Activated naive CD4-positive, alpha-beta T cell treated with anti-CD3 and anti-CD28 coated beads, Interleukin-2, amount 50 U/mL, for 24 hours (primary cell): ENCODE measurements at regions not wholly inside any gene's neighbourhood (a gene's known extent, or its start where the extent isn't known, plus 50 kb on each side); places are given as distances from the start of the nearest gene placed in this dataset.

Experiments
- H3K27ac Mint-ChIP-seq: one replicate; pipeline ENCODE4 v1.8.0; 2021; ENCODE audit warnings: mild to moderate bottlenecking, mixed read lengths
- H3K27me3 Mint-ChIP-seq: one replicate; pipeline ENCODE4 v1.8.0; 2021; ENCODE audit warnings: mixed read lengths
- H3K36me3 Mint-ChIP-seq: one replicate; pipeline ENCODE4 v1.8.0; 2021; ENCODE audit warnings: mixed read lengths
- H3K4me1 Mint-ChIP-seq: one replicate; pipeline ENCODE4 v1.8.0; 2021; ENCODE audit warnings: mixed read lengths
- H3K4me3 Mint-ChIP-seq: one replicate; pipeline ENCODE4 v1.8.0; 2021; ENCODE audit warnings: mild to moderate bottlenecking, mixed read lengths
- H3K9me3 Mint-ChIP-seq: one replicate; pipeline ENCODE4 v1.8.0; 2021; ENCODE audit warnings: mixed read lengths

DNA sequence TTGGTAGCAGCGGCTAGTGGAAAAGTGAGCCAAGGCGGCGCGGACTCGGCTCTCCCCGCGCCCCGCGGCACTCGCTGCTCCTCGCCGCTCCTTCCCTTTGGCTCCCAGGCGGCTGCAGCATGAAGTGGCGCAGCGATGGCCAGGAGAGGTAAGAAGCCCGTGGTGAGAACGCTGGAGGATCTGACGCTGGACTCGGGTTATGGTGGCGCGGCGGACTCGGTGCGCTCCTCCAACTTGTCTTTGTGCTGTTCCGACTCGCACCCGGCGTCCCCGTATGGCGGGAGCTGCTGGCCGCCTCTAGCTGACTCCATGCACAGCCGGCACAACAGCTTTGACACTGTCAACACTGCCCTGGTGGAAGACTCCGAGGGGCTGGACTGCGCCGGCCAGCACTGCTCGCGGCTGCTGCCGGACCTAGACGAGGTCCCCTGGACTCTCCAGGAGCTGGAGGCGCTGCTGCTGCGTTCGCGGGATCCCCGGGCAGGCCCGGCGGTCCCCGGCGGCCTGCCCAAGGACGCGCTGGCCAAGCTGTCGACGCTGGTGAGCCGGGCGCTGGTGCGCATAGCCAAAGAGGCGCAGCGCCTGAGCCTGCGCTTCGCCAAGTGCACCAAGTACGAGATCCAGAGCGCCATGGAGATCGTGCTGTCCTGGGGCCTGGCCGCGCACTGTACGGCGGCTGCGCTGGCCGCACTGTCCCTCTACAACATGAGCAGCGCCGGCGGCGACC, 225.6 kb upstream of the CRY1 start:
- H3K4me1 Mint-ChIP-seq = peaks cover 36% of the 10 kb centered on the region
- H3K27ac Mint-ChIP-seq = no peak overlapping the region
- no peaks in the 10 kb centered on the region for H3K9me3 Mint-ChIP-seq
- H3K36me3 Mint-ChIP-seq = no peaks in the 10 kb centered on the region
- peak overlapping the region; percentile 84 for H3K4me3 Mint-ChIP-seq
- no peaks in the 10 kb centered on the region for H3K27me3 Mint-ChIP-seq

DNA sequence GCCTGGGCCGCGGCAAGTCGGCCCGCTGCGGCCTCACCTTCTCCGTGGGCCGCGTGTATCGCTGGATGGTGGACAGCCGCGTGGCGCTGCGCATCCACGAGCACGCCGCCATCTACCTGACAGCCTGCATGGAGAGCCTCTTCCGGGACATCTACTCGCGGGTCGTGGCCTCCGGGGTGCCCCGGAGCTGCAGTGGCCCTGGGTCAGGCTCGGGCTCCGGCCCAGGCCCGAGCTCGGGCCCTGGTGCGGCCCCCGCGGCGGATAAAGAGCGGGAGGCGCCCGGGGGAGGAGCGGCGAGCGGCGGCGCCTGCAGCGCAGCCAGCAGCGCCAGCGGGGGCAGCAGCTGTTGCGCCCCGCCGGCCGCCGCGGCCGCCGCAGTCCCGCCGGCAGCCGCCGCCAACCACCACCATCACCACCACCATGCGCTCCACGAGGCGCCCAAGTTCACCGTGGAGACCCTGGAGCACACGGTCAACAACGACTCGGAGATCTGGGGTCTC, 226.2 kb upstream of the CRY1 start:
- Mint-ChIP-seq H3K9me3 (no peaks in the 10 kb centered on the region), H3K27ac (no peak overlapping the region), H3K27me3 (no peaks in the 10 kb centered on the region), H3K4me3 (peak overlapping the region; percentile 95), H3K4me1 (peaks cover 41% of the 10 kb centered on the region), H3K36me3 (no peaks in the 10 kb centered on the region)

DNA sequence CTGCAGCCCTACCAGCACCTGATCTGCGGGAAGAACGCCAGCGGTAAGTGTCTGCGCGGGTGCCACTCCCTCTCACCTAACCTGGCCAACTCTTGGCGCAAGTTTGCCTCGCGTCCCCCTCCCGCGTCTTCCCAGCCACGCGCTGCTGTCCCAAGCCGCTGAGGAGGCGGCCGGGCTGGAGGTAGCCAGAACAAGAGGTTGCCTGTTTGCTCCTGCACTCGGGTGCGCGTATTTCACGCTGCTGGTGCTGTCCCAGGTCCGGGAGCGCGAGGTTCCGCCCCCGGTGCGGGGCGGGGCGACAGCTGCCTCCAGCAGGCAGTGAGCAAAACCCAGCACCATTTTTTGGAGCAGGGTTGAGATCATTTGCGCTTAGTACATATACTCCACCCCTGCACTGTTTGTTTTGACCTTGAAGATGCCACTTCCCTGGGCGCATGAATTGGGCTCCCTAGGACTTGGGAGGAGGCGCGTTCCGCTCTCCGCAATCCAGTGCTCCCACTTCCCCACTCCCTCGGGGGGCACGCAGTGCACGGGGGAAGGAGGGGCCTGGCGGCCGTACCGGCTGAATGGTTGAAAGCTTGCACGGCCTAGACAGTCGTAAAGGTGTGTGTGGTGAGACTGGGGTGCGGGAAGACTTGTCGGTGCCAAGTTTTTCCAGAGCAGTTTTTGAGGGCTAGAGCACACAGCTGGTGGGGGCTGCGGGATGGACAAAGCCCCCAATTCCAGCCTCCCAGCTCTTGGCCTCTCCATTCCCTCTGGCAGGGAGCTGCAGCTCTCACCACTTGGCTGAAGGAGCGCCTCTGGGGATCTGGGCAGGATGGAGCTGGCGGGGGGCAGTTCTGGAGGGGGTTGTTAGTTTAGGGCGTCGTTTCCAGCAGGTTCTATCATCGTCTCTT, 226.9 kb upstream of the CRY1 start:
- H3K9me3 Mint-ChIP-seq = no peaks in the 10 kb centered on the region
- H3K27ac Mint-ChIP-seq = peak overlapping the region; percentile 94
- peaks cover 48% of the 10 kb centered on the region for H3K4me1 Mint-ChIP-seq
- no peaks in the 10 kb centered on the region for H3K36me3 Mint-ChIP-seq
- no peaks in the 10 kb centered on the region for H3K27me3 Mint-ChIP-seq
- peak overlapping the region; percentile 95 for H3K4me3 Mint-ChIP-seq

DNA sequence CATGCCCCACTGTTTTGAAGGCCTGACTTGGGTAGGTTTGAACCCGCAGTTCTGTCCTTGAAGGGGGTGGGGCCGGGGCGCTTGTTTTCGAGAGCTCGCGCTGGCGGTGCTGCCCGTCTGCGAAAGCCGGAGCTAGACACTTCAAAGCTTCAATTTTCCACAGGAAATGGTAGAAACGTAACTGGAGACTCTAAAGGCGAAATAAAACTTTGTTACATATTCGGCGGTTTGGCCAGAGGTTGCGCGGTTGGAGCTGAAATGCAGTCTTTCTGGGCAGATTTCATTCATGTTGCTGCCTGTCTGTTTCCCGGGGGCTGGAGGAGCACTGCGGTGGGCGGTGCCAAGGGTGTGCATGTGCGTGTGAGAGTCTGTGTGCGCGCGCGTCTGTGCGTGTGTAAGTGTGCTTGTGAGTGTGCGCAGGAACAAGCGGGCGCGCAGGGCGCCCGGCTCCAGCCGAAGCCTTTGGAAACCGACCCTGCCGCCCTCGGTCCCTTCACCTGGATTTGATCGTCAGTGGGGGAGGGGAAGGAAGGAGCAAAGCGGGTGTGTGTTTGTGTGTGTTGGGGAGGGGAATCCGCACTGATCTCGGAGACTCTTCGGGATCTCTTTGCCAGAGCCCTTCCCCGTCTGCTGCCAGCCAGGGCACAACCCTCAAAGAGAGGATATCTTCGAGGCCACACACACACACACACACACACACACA, 227.7 kb upstream of the CRY1 start:
- Mint-ChIP-seq H3K4me1 (peaks cover 50% of the 10 kb centered on the region), H3K36me3 (no peaks in the 10 kb centered on the region), H3K27ac (peak overlapping the region; percentile 94), H3K9me3 (no peaks in the 10 kb centered on the region), H3K4me3 (peak overlapping the region; percentile 95), H3K27me3 (no peaks in the 10 kb centered on the region)

DNA sequence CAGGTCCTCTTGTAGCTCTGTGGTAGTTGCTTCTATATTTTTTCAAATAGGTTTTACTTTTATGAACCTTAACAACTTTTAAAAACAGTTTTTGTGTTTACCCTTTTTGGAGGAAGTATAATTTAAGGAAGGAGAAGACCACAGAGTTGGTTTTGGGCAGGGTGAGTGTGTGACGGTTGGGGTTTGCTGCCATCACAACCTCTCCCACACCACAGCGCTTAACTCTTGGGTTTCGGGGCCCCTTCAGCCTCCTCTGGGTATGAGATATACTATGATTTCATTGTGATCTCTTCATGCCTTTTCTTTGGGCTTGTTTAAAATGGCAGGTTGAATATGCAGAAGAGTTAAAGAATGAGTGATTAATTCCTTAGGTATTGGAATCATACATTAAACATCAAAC, 228.7 kb upstream of the CRY1 start:
- H3K4me3 Mint-ChIP-seq = peak overlapping the region; percentile 95
- peaks cover 59% of the 10 kb centered on the region for H3K4me1 Mint-ChIP-seq
- peak overlapping the region; percentile 84 for H3K27ac Mint-ChIP-seq
- H3K36me3 Mint-ChIP-seq = no peaks in the 10 kb centered on the region
- no peaks in the 10 kb centered on the region for H3K9me3 Mint-ChIP-seq
- H3K27me3 Mint-ChIP-seq = no peaks in the 10 kb centered on the region

DNA sequence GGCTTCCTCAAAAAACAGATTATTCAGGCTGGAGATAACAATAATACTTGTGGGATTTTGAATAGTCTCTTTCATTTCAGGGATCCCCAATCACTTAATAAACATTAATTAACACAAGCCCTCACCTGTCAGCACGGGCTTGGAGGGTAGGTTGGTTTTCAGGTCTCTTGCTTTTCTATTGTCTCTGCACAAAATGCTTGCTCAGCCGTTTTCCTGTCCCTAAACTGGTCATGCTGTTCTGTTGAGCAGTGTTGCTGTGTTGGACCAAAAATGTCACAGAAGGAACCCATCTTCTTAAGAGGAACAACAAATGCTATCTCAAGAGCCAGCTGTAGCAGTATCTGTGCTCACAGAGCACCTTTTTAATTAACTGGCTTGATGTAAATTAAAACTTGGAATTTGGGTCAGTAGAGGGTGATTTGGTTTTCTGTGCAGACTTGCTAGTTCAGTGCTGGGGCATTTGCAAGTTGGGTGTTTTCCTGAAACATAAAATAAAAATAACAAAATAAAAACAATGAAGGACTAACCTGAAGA, 231.8 kb upstream of the CRY1 start:
- Mint-ChIP-seq H3K27me3 (no peaks in the 10 kb centered on the region), H3K36me3 (peaks cover 3% of the 10 kb centered on the region), H3K4me3 (no peak overlapping the region), H3K4me1 (peaks cover 88% of the 10 kb centered on the region), H3K9me3 (peaks cover 4% of the 10 kb centered on the region), H3K27ac (no peak overlapping the region)

DNA sequence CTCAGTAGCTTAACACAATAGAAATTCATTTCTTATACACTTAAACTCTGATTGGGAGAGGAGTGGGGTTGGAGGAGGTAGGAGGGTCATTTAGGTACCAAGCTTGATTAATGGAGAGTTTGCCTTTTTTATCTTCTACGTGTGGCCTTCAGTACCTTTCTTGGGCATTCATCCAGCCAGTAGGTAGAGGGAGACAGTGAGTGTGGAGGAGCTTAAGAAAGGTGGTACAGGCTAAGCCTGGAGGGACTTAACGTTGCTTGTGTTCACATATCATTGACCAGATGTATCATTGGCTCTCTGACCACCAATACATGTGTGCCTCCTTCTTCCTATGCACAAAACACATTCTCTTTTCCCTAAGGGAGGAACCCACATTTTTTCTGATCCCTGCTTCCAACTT, 232.9 kb upstream of the CRY1 start:
- Mint-ChIP-seq H3K4me1 (peaks cover 88% of the 10 kb centered on the region), H3K27me3 (no peaks in the 10 kb centered on the region), H3K36me3 (peaks cover 3% of the 10 kb centered on the region), H3K9me3 (peaks cover 4% of the 10 kb centered on the region), H3K27ac (peak overlapping the region; percentile 21), H3K4me3 (no peak overlapping the region)

DNA sequence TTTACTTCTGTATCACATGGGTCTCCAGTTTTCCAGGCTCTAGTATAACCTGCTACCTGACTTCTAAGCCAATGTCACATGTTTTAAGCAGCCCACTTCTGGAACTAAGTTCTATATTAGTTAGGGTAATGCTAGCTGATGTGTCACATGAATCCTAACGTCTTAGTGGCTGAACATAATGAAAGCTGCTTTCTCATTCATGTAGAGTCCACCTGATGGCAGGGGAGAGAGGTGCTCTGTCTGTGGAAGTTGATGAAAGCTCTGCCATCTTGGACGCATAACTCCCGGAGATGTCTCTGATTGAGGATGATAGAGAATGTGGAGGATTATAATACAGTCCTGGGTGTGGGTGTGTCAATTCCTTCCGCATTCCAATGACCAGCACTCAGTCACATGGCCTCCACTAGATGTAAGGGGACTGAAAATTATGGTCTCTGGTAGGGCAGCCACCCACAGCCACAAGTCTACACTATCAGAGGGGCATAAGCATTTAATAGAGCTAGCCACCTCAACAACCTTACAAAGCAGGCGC, 234.4 kb upstream of the CRY1 start:
- Mint-ChIP-seq H3K9me3 (peaks cover 4% of the 10 kb centered on the region), H3K4me3 (no peak overlapping the region), H3K36me3 (peaks cover 3% of the 10 kb centered on the region), H3K4me1 (peaks cover 83% of the 10 kb centered on the region), H3K27me3 (no peaks in the 10 kb centered on the region), H3K27ac (peak overlapping the region; percentile 60)

DNA sequence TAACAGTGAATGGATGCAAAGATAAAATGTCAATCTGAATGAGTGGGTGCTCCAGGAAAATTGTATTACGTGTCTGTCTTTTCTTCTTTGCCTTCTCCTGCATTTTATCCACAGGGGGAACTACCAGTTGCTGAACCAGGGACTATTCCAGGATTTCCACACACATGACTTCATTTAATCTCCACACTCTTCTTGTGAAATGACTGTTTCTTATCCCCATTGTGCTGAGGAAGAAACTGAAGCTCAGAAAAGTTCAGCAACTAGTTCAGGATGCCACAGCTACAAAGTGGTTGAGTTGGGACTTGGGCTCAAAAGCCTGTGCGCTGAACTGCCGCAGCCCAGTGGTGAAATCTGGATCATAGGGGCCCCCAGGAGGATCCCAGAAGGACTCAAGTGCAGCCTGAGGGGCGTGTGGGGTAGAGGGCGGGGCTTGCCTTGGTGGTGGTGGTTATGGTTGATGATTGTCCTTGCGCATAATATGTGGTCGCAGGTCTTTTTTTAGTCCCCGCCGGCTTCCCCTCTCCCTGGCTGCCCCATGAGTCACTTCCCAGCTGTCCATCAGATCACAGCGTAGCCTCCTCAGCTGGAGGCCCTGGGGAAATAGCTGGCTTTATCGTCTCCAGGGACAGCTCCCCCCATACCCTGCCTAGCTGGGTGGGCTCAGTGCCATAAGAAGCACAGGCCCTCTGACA, 235.2 kb upstream of the CRY1 start:
- Mint-ChIP-seq H3K4me3 (no peak overlapping the region), H3K4me1 (peaks cover 84% of the 10 kb centered on the region), H3K27ac (no peak overlapping the region), H3K9me3 (peaks cover 4% of the 10 kb centered on the region), H3K27me3 (no peaks in the 10 kb centered on the region), H3K36me3 (peaks cover 3% of the 10 kb centered on the region)

DNA sequence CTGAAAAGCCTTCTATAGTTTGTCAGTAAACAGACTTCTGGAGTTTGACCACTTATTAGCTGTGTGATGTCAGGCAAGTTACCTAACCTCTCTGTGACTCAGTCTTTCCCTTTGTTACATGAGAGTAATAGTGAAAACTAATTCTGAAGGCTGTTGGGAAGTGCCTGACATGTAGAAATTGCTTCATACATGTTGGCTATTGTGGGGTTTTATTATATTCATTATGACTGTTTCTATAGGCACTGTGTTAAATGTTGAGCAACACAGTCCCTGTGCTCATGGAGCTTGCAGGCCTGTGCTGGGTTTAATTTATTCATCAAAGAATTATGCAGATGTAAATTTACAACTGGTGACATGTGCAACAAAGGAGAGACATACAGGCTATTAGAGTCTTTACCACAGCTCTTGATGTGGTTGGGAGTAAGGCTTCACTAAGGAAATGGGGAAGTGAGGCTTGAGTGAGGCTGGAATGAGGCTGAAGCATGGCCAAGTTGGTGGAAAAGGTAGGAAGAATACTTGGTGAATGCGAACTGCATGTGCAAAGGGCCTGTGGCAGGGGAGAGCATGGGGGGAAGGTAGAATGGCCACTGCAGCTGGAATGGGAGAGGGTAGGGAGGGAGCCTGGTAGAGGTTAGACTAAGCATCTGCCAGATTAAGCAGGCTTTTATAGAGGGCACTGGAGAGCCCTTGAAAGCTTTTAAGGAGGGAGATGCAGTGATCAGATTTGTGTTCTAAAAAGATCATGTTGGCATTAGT, 236.4 kb upstream of the CRY1 start:
- H3K4me3 Mint-ChIP-seq = peak overlapping the region; percentile 31

DNA sequence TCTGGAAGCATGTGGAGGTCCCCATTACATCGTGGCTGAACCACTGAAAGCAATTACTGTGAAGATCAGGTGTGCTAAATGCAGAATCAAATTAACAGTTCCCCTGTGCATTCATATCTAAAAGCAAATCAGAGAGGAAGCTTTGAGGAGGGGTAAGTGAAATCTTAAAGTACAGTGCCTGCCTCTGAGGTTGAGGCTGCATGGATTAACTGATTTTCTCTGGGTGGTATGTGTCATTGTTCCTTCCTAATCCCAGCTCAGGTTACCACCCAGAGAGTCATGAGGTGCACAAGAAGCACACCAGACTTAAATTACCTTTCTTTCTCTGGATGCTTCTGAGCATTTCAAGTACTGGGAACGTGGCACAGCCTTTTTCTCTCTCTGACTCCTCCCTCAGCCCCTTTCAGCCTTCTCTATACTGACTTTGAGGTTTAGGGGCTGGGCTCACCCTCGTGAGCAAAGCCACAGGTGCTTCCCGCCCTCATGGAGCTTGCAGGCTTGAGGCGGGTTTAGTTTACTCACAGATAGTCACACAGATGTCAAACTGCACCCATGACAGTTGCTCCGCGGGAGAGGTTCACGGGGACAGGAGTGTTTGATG, 237.6 kb upstream of the CRY1 start:
- H3K27ac Mint-ChIP-seq = peak overlapping the region; percentile 13
- H3K36me3 Mint-ChIP-seq = peaks cover 3% of the 10 kb centered on the region
- H3K4me1 Mint-ChIP-seq = peaks cover 87% of the 10 kb centered on the region

More for the DNA sequence above, 236.4 kb upstream of the CRY1 start:
- Mint-ChIP-seq H3K9me3 (peaks cover 4% of the 10 kb centered on the region), H3K27ac (peak overlapping the region; percentile 85), H3K36me3 (peaks cover 3% of the 10 kb centered on the region), H3K4me1 (peaks cover 84% of the 10 kb centered on the region), H3K27me3 (no peaks in the 10 kb centered on the region)

DNA sequence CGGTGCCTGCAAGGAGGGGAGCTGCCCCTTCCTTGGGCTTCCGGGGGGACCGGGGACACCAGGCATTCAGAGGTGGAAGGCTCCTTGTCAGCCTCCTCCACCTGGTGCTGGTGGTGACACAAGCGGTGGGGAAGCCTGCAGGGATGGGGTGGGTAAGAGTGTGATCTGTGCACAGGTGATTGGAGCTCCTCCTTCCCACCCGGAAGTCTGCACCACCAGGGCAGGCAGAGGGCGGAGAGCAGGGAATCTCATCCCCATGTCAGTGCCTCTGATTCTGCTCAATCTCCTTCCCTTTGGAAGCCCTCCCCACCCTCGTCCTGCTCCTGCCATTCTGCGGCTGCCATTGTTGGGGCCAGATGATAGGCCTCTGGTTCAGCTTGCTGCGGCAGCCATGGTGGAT, 238.1 kb upstream of the CRY1 start:
- Mint-ChIP-seq H3K4me3 (no peak overlapping the region), H3K27me3 (no peaks in the 10 kb centered on the region), H3K9me3 (peaks cover 4% of the 10 kb centered on the region), H3K4me1 (peaks cover 87% of the 10 kb centered on the region), H3K36me3 (peaks cover 3% of the 10 kb centered on the region), H3K27ac (no peak overlapping the region)

More for the DNA sequence above, 237.6 kb upstream of the CRY1 start:
- Mint-ChIP-seq H3K9me3 (peaks cover 4% of the 10 kb centered on the region), H3K27me3 (no peaks in the 10 kb centered on the region), H3K4me3 (peak overlapping the region; percentile 37)

DNA sequence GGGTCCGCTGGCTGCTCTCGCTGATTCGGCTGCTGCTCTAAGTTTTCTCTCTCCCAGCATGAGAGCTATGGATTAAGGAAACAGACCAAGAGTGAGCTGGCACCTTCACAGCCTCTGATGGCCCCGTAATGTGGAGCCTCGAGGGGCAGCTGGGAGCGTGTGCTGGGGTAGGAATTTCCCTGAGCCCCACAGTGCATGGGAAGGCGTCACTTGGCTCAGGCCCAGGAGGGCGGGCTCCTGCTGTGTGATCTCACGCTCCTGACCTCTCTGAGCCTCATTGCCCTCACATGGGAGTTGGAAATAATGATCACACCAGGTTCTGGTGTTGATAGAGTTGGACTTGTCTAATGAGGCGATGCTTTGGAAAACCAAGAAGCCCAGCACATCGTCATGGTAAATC, 238.6 kb upstream of the CRY1 start:
- H3K36me3 Mint-ChIP-seq = peaks cover 3% of the 10 kb centered on the region
- H3K4me3 Mint-ChIP-seq = no peak overlapping the region
- H3K9me3 Mint-ChIP-seq = peaks cover 4% of the 10 kb centered on the region
- no peaks in the 10 kb centered on the region for H3K27me3 Mint-ChIP-seq
- no peak overlapping the region for H3K27ac Mint-ChIP-seq
- H3K4me1 Mint-ChIP-seq = peaks cover 87% of the 10 kb centered on the region

DNA sequence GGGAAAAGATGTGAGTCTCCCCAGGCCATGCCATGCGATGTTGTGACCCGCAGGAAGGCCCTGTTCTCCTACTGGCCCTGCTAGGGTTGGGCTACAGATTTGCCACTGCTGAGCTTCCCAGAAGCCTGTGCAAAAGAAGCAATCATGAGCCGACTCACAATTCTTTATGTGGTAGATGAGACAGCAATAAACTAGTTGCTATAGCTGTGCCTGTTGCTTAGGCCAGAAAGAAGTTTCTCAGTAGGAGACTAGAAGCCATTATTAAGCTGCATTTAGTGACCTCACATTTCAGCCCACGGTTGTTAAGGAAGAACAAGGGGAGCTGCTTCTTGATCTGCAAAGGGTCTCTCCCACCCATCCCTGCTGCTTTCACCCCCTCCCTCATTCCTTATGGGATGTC, 239.4 kb upstream of the CRY1 start:
- H3K27ac Mint-ChIP-seq = no peak overlapping the region
- peaks cover 4% of the 10 kb centered on the region for H3K9me3 Mint-ChIP-seq
- H3K27me3 Mint-ChIP-seq = no peaks in the 10 kb centered on the region
- H3K4me1 Mint-ChIP-seq = peaks cover 87% of the 10 kb centered on the region
- H3K36me3 Mint-ChIP-seq = peaks cover 3% of the 10 kb centered on the region
- H3K4me3 Mint-ChIP-seq = no peak overlapping the region
